ENCODE measurements at regions not wholly inside any gene's neighbourhood (a gene's known extent, or its start where the extent isn't known, plus 50 kb on each side); places are given as distances from the start of the nearest gene placed in this dataset.

GRCh38 chr6:40082278-40083043, 148.2 kb upstream of the MOCS1 start:
- Mint-ChIP-seq H3K27ac (no peak overlapping the region), H3K27me3 (peaks cover 12% of the 10 kb centered on the region), H3K4me3 (no peak overlapping the region), H3K36me3 (ENCODE audit: low read depth) (no peaks in the 10 kb centered on the region), H3K4me1 (no peaks in the 10 kb centered on the region)
- H3K9me3 ChIP-seq (ENCODE audit: control insufficient read depth, low read length, poor library complexity, severe bottlenecking), result no peaks in the 10 kb centered on the region
- ATAC-seq (no peak), DNase-seq (no peak)

GRCh38 chr6:40077736-40078135, 143.5 kb upstream of the MOCS1 start:
- no peaks in the 10 kb centered on the region for H3K4me1 Mint-ChIP-seq
- H3K27me3 Mint-ChIP-seq, result peaks cover 28% of the 10 kb centered on the region
- no peaks in the 10 kb centered on the region for H3K36me3 Mint-ChIP-seq (ENCODE audit: low read depth)
- no peak overlapping the region for H3K27ac Mint-ChIP-seq
- no peak for ATAC-seq
- no peak for DNase-seq
- no peaks in the 10 kb centered on the region for H3K9me3 ChIP-seq (ENCODE audit: control insufficient read depth, low read length, poor library complexity, severe bottlenecking)
- H3K4me3 Mint-ChIP-seq, result no peak overlapping the region

- H3K9me3 ChIP-seq (ENCODE audit: control insufficient read depth, low read length, poor library complexity, severe bottlenecking), result no peaks in the 10 kb centered on the region
- H3K27me3 Mint-ChIP-seq, result peaks cover 30% of the 10 kb centered on the region
- ATAC-seq, result no peak
- no peak overlapping the region for H3K4me3 Mint-ChIP-seq
- no peak for DNase-seq
- H3K4me1 Mint-ChIP-seq, result no peaks in the 10 kb centered on the region
- H3K27ac Mint-ChIP-seq, result no peak overlapping the region
- no peaks in the 10 kb centered on the region for H3K36me3 Mint-ChIP-seq (ENCODE audit: low read depth)
Measured at GRCh38 chr6:40077315-40077714, 143.1 kb upstream of the MOCS1 start.

- Mint-ChIP-seq H3K4me1 (no peaks in the 10 kb centered on the region), H3K36me3 (ENCODE audit: low read depth) (no peaks in the 10 kb centered on the region), H3K27ac (no peak overlapping the region), H3K27me3 (peaks cover 30% of the 10 kb centered on the region), H3K4me3 (no peak overlapping the region)
- H3K9me3 ChIP-seq (ENCODE audit: control insufficient read depth, low read length, poor library complexity, severe bottlenecking), result no peaks in the 10 kb centered on the region
- ATAC-seq (no peak), DNase-seq (no peak)
Measured at GRCh38 chr6:40075056-40075590, 140.9 kb upstream of the MOCS1 start.

DNA sequence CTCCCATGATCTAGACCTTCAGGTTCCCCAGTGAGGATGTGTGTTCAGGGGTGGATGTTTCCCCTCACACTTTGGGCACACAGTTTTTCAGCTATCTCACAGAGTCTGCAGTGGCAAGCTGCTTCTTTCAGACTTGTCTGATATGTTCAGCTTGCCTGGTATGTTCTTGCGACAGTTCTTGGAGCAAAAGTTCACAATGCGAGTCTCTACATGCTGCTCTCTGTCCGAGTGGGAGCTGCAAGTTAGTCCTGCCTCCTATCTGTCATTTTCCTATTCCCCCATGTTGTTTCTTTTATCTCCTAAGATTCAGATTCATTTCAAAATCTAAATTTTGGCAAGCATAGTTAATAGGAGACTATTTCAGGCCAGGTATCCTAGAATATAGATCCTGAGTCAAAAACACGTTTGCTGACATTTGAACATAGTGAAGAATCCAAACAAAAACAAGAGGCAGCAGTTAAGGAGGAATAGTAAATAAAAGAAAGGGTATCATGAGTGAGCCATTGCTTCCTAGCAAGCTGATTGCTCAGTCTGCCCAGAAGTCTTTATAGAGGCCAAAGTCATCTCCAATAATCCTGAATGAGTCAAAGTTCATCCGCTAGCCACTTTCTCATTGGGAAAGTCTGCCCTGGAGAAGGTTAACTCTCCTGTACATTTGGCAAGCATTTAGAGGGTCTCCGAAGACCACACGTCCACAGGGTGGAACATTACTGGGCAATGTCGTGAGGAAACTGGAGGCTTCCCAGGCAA, 140.2 kb upstream of the MOCS1 start:
- no peak overlapping the region for H3K27ac Mint-ChIP-seq
- ATAC-seq (no peak), DNase-seq (no peak)
- peaks cover 30% of the 10 kb centered on the region for H3K27me3 Mint-ChIP-seq
- H3K4me3 Mint-ChIP-seq, result no peak overlapping the region
- H3K9me3 ChIP-seq (ENCODE audit: control insufficient read depth, low read length, poor library complexity, severe bottlenecking), result no peaks in the 10 kb centered on the region
- H3K36me3 Mint-ChIP-seq (ENCODE audit: low read depth), result no peaks in the 10 kb centered on the region
- no peaks in the 10 kb centered on the region for H3K4me1 Mint-ChIP-seq

- DNase-seq, result no peak
- H3K9me3 ChIP-seq (ENCODE audit: control insufficient read depth, low read length, poor library complexity, severe bottlenecking), result no peaks in the 10 kb centered on the region
- Mint-ChIP-seq H3K4me3 (no peak overlapping the region), H3K27me3 (peaks cover 4% of the 10 kb centered on the region), H3K36me3 (ENCODE audit: low read depth) (no peaks in the 10 kb centered on the region), H3K4me1 (no peaks in the 10 kb centered on the region), H3K27ac (no peak overlapping the region)
- no peak for ATAC-seq
Measured at GRCh38 chr6:40066372-40066771, 132.1 kb upstream of the MOCS1 start.

- no peaks in the 10 kb centered on the region for H3K9me3 ChIP-seq (ENCODE audit: control insufficient read depth, low read length, poor library complexity, severe bottlenecking)
- no peak overlapping the region for H3K27ac Mint-ChIP-seq
- no peaks in the 10 kb centered on the region for H3K27me3 Mint-ChIP-seq
- no peak overlapping the region for H3K4me3 Mint-ChIP-seq
- DNase-seq, result no peak
- H3K36me3 Mint-ChIP-seq (ENCODE audit: low read depth), result no peaks in the 10 kb centered on the region
- H3K4me1 Mint-ChIP-seq, result no peaks in the 10 kb centered on the region
- no peak for ATAC-seq
Measured at GRCh38 chr6:40056865-40057264, 122.6 kb upstream of the MOCS1 start.

- no peaks in the 10 kb centered on the region for H3K27me3 Mint-ChIP-seq
- ATAC-seq (no peak), DNase-seq (no peak)
- H3K4me1 Mint-ChIP-seq, result no peaks in the 10 kb centered on the region
- H3K27ac Mint-ChIP-seq, result no peak overlapping the region
- H3K36me3 Mint-ChIP-seq (ENCODE audit: low read depth), result no peaks in the 10 kb centered on the region
- H3K9me3 ChIP-seq (ENCODE audit: control insufficient read depth, low read length, poor library complexity, severe bottlenecking), result no peaks in the 10 kb centered on the region
- no peak overlapping the region for H3K4me3 Mint-ChIP-seq
Measured at GRCh38 chr6:40054602-40055001, 120.3 kb upstream of the MOCS1 start.

DNA sequence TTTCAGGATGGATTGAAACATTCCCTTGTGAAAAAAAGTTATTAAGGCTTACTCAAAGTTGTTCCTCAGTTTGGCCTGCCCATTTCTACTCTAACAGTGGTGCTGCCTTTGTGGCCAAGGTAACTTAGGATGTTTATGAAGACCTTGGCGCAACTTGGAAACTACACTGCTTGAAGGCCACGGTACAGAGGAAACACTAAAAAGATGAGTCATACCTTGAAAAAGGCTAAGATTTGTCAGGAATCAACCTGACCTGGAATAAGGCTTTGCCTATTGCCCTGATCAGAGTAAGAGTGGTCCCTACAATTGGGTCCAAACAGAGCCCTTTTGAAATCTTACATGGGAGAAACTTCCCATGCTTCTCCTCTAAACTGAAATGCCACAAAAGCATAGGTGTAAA, 119.9 kb upstream of the MOCS1 start:
- DNase-seq (no peak), ATAC-seq (no peak)
- no peak overlapping the region for H3K27ac Mint-ChIP-seq
- no peaks in the 10 kb centered on the region for H3K4me1 Mint-ChIP-seq
- H3K27me3 Mint-ChIP-seq, result no peaks in the 10 kb centered on the region
- H3K9me3 ChIP-seq (ENCODE audit: control insufficient read depth, low read length, poor library complexity, severe bottlenecking), result no peaks in the 10 kb centered on the region
- H3K4me3 Mint-ChIP-seq, result no peak overlapping the region
- no peaks in the 10 kb centered on the region for H3K36me3 Mint-ChIP-seq (ENCODE audit: low read depth)

GRCh38 chr6:40049128-40049527, 114.9 kb upstream of the MOCS1 start:
- no peak for ATAC-seq
- H3K4me3 Mint-ChIP-seq, result no peak overlapping the region
- H3K27ac Mint-ChIP-seq, result no peak overlapping the region

GRCh38 chr6:40044196-40044595, 109.9 kb upstream of the MOCS1 start:
- no peak for DNase-seq
- Mint-ChIP-seq H3K27ac (no peak overlapping the region), H3K27me3 (no peaks in the 10 kb centered on the region), H3K4me1 (no peaks in the 10 kb centered on the region), H3K4me3 (no peak overlapping the region), H3K36me3 (ENCODE audit: low read depth) (no peaks in the 10 kb centered on the region)
- no peaks in the 10 kb centered on the region for H3K9me3 ChIP-seq (ENCODE audit: control insufficient read depth, low read length, poor library complexity, severe bottlenecking)
- ATAC-seq, result no peak

More at GRCh38 chr6:40049128-40049527, 114.9 kb upstream of the MOCS1 start:
- Mint-ChIP-seq H3K36me3 (ENCODE audit: low read depth) (no peaks in the 10 kb centered on the region), H3K27me3 (no peaks in the 10 kb centered on the region), H3K4me1 (no peaks in the 10 kb centered on the region)
- DNase-seq, result no peak
- no peaks in the 10 kb centered on the region for H3K9me3 ChIP-seq (ENCODE audit: control insufficient read depth, low read length, poor library complexity, severe bottlenecking)

GRCh38 chr6:40042232-40042631, 108.0 kb upstream of the MOCS1 start:
- Mint-ChIP-seq H3K4me1 (no peaks in the 10 kb centered on the region), H3K27ac (no peak overlapping the region), H3K36me3 (ENCODE audit: low read depth) (no peaks in the 10 kb centered on the region), H3K4me3 (no peak overlapping the region), H3K27me3 (no peaks in the 10 kb centered on the region)
- no peak for ATAC-seq
- DNase-seq, result no peak
- no peaks in the 10 kb centered on the region for H3K9me3 ChIP-seq (ENCODE audit: control insufficient read depth, low read length, poor library complexity, severe bottlenecking)

- Mint-ChIP-seq H3K4me1 (no peaks in the 10 kb centered on the region), H3K27ac (no peak overlapping the region), H3K4me3 (no peak overlapping the region), H3K36me3 (ENCODE audit: low read depth) (no peaks in the 10 kb centered on the region), H3K27me3 (no peaks in the 10 kb centered on the region)
- no peak for DNase-seq
- no peaks in the 10 kb centered on the region for H3K9me3 ChIP-seq (ENCODE audit: control insufficient read depth, low read length, poor library complexity, severe bottlenecking)
- no peak for ATAC-seq
Measured at GRCh38 chr6:40039042-40039441, 104.8 kb upstream of the MOCS1 start.

Data from T-helper 17 cell (primary cell).